ENCODE measurements at regions not wholly inside any gene's neighbourhood (a gene's known extent, or its start where the extent isn't known, plus 50 kb on each side); places are given as distances from the start of the nearest gene placed in this dataset.
"Not testable (repeated sequence)": the region's sequence is repeated elsewhere in the genome, so short reads cannot be mapped to it uniquely, and the experiment has no call there.

DNA sequence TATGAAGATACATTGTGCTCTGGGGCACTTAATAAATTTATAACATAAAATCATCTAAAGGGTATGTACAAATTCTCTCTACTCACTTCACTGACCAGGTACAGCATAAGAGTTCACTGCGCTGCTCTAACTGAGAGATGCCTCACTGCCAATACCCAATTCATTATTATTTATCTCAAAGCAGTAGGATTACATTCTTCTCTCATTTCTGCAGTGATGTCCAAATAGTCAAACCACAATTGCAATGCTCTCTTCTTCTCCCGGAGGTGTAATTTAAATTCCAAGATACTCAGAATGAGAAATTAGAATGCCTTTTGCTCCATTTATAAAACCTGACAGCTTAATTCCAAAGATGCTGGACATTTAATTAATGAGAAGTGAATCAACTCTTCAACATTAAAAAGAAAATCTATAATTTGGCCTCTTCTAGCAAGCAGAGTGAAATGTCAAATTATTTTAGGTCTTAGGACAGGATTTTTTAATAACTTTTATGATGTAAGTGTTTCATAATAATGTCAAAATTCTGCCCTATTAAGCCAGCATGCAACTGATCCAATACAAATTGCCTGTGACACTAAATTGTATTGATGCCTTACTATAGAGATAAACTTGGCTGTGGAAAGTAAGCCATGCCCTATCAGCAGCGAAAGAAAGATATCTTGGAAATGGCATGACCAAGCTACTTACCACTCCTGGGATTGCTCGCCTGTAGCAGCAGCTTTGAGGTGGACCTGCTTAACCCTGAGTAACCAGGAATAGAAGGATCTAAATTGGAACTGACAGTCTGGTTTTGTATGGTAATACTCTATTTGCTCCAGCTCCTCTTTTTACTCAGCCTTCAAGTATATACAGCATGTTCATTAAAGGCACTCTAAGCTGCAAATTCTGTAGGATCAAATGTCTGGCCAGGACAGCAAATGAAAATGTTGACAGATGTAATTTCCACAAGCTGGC is 374.2 kb upstream of the TYRP1 start:
- Histone ChIP-seq H3K27ac (no peak overlapping the region), H3K4me3 (no peak overlapping the region)
- TF ChIP-seq, protein P1, sequence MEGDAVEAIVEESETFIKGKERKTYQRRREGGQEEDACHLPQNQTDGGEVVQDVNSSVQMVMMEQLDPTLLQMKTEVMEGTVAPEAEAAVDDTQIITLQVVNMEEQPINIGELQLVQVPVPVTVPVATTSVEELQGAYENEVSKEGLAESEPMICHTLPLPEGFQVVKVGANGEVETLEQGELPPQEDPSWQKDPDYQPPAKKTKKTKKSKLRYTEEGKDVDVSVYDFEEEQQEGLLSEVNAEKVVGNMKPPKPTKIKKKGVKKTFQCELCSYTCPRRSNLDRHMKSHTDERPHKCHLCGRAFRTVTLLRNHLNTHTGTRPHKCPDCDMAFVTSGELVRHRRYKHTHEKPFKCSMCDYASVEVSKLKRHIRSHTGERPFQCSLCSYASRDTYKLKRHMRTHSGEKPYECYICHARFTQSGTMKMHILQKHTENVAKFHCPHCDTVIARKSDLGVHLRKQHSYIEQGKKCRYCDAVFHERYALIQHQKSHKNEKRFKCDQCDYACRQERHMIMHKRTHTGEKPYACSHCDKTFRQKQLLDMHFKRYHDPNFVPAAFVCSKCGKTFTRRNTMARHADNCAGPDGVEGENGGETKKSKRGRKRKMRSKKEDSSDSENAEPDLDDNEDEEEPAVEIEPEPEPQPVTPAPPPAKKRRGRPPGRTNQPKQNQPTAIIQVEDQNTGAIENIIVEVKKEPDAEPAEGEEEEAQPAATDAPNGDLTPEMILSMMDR (IDR thresholded peaks at IDR 0.05), result no peak
- DNase-seq (ENCODE audit: low spot score), result no peak

DNA sequence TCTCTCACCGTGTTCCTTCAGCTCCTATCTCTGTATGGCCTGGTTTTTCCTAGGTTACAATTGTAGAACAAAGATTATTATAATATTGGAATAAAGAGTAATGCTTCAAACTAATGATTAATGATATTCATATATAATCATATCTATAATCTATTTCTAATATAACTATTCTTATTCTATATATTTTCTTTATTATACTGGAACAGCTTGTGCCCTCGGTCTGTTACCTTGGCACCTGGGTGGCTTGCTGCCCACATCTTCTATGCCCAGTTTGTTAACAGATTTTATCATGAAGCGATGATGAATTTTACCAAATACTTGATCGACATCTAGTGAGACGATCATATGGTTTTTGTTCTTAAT is 363.6 kb upstream of the TYRP1 start:
- no peak overlapping the region for H3K4me3 ChIP-seq
- no peak for DNase-seq (ENCODE audit: low spot score)
- TF ChIP-seq, protein P1 (IDR thresholded peaks at IDR 0.05), result peak; percentile 20
- no peak overlapping the region for H3K27ac ChIP-seq

DNA sequence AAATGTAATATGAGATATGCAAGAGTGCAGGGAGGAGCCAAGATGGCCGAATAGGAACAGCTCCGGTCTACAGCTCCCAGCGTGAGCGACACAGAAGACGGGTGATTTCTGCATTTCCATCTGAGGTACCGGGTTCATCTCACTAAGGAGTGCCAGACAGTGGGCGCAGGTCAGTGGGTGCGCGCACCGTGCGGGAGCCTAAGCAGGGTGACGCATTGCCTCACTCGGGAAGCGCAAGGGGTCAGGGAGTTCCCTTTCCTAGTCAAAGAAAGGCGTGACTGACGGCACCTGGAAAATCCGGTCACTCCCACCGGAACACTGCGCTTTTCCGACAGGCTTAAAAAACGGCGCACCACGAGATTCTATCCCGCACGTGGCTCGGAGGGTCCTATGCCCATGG is 359.2 kb upstream of the TYRP1 start:
- not testable (repeated sequence) for H3K27ac ChIP-seq; DNase-seq (ENCODE audit: low spot score); H3K4me3 ChIP-seq

DNA sequence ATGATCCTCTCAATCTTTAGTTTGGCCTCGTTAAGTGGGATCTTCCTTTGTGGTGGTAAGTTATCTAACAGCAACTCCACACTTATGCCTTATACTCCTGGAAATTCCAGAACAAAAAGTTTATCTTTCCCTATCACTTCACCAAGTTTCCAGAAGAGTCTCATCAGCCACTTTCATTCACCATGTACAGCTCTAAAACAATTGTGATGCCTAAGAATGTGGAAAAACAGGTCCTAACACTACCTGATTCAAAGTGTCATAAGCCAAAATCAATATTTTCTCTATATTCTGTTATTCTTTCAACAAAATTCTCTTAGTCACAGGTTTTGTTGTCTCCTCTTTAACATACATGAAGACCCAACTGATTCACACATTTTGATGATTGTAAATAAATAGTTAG is 342.4 kb upstream of the TYRP1 start:
- TF ChIP-seq, protein P1 (IDR thresholded peaks at IDR 0.05), result no peak

DNA sequence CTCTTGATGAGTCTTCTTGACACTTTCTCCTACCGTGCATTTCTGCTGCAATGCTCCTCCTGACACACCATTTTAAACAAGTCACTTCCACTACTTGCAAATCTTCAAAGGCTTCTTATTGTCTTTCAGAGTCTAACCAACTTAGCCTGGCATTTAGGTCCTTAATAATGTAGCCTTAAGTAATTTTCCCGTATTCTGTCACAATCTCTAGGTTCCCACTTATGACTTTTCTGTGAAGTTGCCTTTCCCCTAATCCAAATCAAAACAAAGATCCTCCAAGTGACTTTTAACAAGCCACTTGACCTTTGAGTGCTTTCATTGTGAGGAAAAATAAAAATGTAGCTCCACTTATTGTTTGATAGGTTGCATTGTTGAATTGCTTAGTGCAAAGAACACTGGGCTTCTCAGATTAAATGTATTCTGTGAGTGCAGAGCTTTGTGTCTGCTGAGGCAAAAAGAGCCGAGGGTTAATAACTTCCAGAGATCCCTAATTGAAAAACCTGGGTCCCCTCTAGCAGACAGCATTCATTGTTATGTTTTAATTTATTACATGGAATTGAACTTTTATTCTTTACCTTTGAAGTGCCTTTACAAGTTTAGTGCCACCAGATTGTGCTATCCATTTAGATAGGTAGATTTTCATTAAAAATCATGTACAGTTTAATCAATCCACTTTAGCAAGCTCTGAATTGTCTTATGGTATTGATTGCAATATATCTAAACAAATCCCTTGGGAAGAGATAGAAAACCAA is 341.7 kb upstream of the TYRP1 start:
- TF ChIP-seq, protein P1 (IDR thresholded peaks at IDR 0.05), result no peak
- Histone ChIP-seq H3K27ac (no peak overlapping the region), H3K4me3 (no peak overlapping the region)
- no peak for DNase-seq (ENCODE audit: low spot score)

More for the DNA sequence above, 342.4 kb upstream of the TYRP1 start:
- Histone ChIP-seq H3K4me3 (no peak overlapping the region), H3K27ac (no peak overlapping the region)
- DNase-seq (ENCODE audit: low spot score), result no peak

DNA sequence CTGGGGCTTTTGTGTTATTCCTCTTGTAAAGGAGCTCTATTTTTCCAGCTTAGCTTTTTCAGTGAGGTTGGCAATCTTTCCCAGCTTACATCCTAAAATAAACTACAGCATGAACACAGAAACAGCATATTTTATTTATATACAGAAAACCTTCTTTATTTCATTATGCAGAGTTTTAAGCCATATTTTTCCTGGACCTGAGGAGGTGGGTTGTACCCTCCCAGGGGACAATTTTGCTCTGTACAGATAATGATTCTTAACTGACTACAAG is 341.2 kb upstream of the TYRP1 start:
- H3K27ac ChIP-seq, result no peak overlapping the region
- H3K4me3 ChIP-seq, result no peak overlapping the region
- no peak for DNase-seq (ENCODE audit: low spot score)
- TF ChIP-seq, protein P1 (IDR thresholded peaks at IDR 0.05), result no peak

DNA sequence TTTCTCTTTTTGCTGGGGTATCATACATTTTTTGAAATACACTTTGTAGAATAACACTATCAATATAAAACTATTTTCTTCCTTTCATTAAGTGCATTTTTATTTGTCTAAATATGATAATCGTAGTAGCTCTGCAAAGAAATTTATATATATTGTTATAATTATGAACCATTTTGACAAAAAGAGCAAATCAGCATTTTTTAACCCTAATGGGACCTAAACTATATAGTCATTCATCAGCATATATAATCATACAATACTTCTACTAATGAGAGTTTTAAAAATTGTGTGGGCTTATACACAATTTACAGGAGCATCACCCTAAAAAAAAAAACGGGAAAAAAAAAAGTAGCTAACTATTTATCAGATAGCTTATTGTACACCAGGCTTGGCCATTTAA is 329.7 kb upstream of the TYRP1 start:
- DNase-seq (ENCODE audit: low spot score), result no peak
- H3K27ac ChIP-seq, result no peak overlapping the region
- no peak overlapping the region for H3K4me3 ChIP-seq
- TF ChIP-seq, protein P1 (IDR thresholded peaks at IDR 0.05), result no peak

Measured in coronary artery (tissue), 2 donors.